GM12878 (cell line): ENCODE measurements at regions not wholly inside any gene's neighbourhood (a gene's known extent, or its start where the extent isn't known, plus 50 kb on each side); places are given as distances from the start of the nearest gene placed in this dataset.

ENCODE experiments used
- ATAC-seq: fragments of 200-7000 bp; cut with Tn5 transposase; 3 replicates; pipeline ENCODE4 v1.9.1; 2020; ENCODE audit warnings: mild to moderate bottlenecking, moderate library complexity
- BruUV-seq: library from RNA; stranded (reverse); fragments of 400-500 nt; replicated peaks from 2 replicates; lab custom pipeline; 2021; lab: Mats Ljungman, UMichigan
- CTCF ChIA-PET: fragments of 300-600 bp; sonication (Branson Sonifier 250); formaldehyde crosslinking; extraction: SDS; loops from one replicate; lab custom pipeline; 2021; ENCODE audit warnings: inconsistent platforms; lab: Yijun Ruan, JAX
- POLR2A ChIA-PET: fragments of 350-600 bp; formaldehyde crosslinking; extraction: SDS; loops from one replicate; lab custom pipeline; 2021; ENCODE audit warnings: inconsistent platforms; lab: Charles Lee
- RAD21 ChIA-PET: fragments of 300-600 bp; sonication (Branson Sonifier 250); formaldehyde crosslinking; loops from one replicate; lab custom pipeline; 2023; ENCODE audit warnings: antibody characterized with exemption; ENCODE audit not compliant: unreplicated experiment; lab: Charles Lee
- SMC1A ChIA-PET: fragments of 300-600 bp; sonication (Branson Sonifier 250); formaldehyde crosslinking; loops from one replicate; lab custom pipeline; 2023; ENCODE audit not compliant: unreplicated experiment, uncharacterized antibody; lab: Charles Lee
- DNase-seq: peaks from one replicate; pipeline ENCODE4 v3.0.0-alpha.2; 2011; ENCODE audit warnings: low read depth, low spot score
- FAIRE-seq: peaks from 3 replicates; lab custom pipeline; 2011; peaks lifted over from hg19 to GRCh38; lab: Jason Lieb, UNC
- H2AFZ ChIP-seq: 2 replicates; pipeline ENCODE4 v1.6.0; 2011; ENCODE audit warnings: low read depth, low read length, control low read depth; ENCODE audit not compliant: control insufficient read depth
- H3K27ac ChIP-seq: 2 replicates; pipeline ENCODE4 v1.5.1; 2011; ENCODE audit warnings: control low read depth; ENCODE audit not compliant: control insufficient read depth, insufficient read depth
- H3K27me3 ChIP-seq, 2 experiments: replicated peaks in 1 of 2; 2 replicates each; pipeline versions ENCODE4 v1.6.0 to v1.6.1; 2011; ENCODE audit warnings: low read length in 1 of 2; ENCODE audit not compliant: control insufficient read depth in 2 of 2, insufficient read depth in 2 of 2
- H3K36me3 ChIP-seq, 2 experiments: 2 replicates each; pipeline ENCODE4 v1.5.1; 2011; ENCODE audit warnings: low read length in 1 of 2; ENCODE audit not compliant: control insufficient read depth in 2 of 2, insufficient read depth in 2 of 2
- H3K4me1 ChIP-seq: 2 replicates; pipeline ENCODE4 v1.6.1; 2011; ENCODE audit warnings: mild to moderate bottlenecking, low read length, moderate library complexity, mixed read lengths; ENCODE audit not compliant: control insufficient read depth, insufficient read depth
- H3K4me2 ChIP-seq: 2 replicates; pipeline ENCODE4 v1.6.0; 2011; ENCODE audit warnings: control low read depth; ENCODE audit not compliant: control insufficient read depth, insufficient read depth
- H3K4me3 ChIP-seq: fragments of 200-600 bp; sonication (generic); 2 replicates; pipeline ENCODE4 v1.5.1; 2016
- H3K79me2 ChIP-seq: 2 replicates; pipeline ENCODE4 v1.6.0; 2011; ENCODE audit warnings: low read length; ENCODE audit not compliant: control insufficient read depth, insufficient read depth
- H3K9ac ChIP-seq: 2 replicates; pipeline ENCODE4 v1.8.0; 2011; ENCODE audit warnings: low read length, control low read depth, mixed read lengths; ENCODE audit not compliant: control insufficient read depth, insufficient read depth
- H3K9me3 ChIP-seq: replicated peaks from 3 replicates; pipeline ENCODE4 v1.5.1; 2011; ENCODE audit warnings: mild to moderate bottlenecking, low read length; ENCODE audit not compliant: control insufficient read depth, insufficient read depth
- H4K20me1 ChIP-seq: 2 replicates; pipeline ENCODE4 v1.6.0; 2011; ENCODE audit not compliant: control insufficient read depth, insufficient read depth
- EED ChIP-seq: sonication (generic); IDR thresholded peaks from 2 replicates; pipeline ENCODE4 v1.6.1; 2016; ENCODE audit warnings: antibody characterized with exemption, low read depth
- FOXK2 ChIP-seq: fragments of 450-650 bp; IDR thresholded peaks from 2 replicates; pipeline ENCODE4 v1.6.1; 2017; ENCODE audit warnings: mild to moderate bottlenecking, moderate library complexity
- IKZF2 ChIP-seq, 2 experiments: fragments of 450-650 bp; IDR thresholded peaks; 2 replicates each; pipeline ENCODE4 v1.6.1; 2017; ENCODE audit warnings: mild to moderate bottlenecking in 2 of 2, moderate library complexity in 2 of 2
- JUNB ChIP-seq: IDR thresholded peaks from 2 replicates; pipeline ENCODE4 v1.6.1; 2016; ENCODE audit warnings: antibody characterized with exemption, mild to moderate bottlenecking
- LARP7 ChIP-seq: fragments of 450-650 bp; IDR thresholded peaks from 2 replicates; pipeline ENCODE4 v1.6.1; 2017; ENCODE audit warnings: mild to moderate bottlenecking
- NBN ChIP-seq: fragments of 450-650 bp; IDR thresholded peaks from 2 replicates; pipeline ENCODE4 v1.6.1; 2016
- NFXL1 ChIP-seq: fragments of 450-650 bp; IDR thresholded peaks from 2 replicates; pipeline ENCODE4 v1.6.1; 2017; ENCODE audit warnings: antibody characterized with exemption, mild to moderate bottlenecking, borderline replicate concordance
- NFYB ChIP-seq: IDR thresholded peaks from 2 replicates; pipeline ENCODE4 v1.6.1; 2011; ENCODE audit warnings: low read depth, mild to moderate bottlenecking, low read length, improper control_type of control experiment, moderate library complexity; ENCODE audit not compliant: insufficient read depth
- RELA ChIP-seq: fragments of 450-650 bp; IDR thresholded peaks from 2 replicates; pipeline ENCODE4 v1.8.0; 2014; ENCODE audit warnings: borderline replicate concordance; ENCODE audit not compliant: partially characterized antibody
- SP1 ChIP-seq: IDR thresholded peaks from one replicate; pipeline ENCODE4 v1.6.1; 2011; ENCODE audit warnings: low read depth, low read length
- SUPT20H ChIP-seq: IDR thresholded peaks from 2 replicates; pipeline ENCODE4 v1.6.1; 2011; ENCODE audit warnings: low read depth, mild to moderate bottlenecking, low read length, moderate library complexity, borderline replicate concordance; ENCODE audit not compliant: control insufficient read depth
- WGBS: methylation state at CpG from one replicate; pipeline ENCODE4 v1.1.6; 2016; ENCODE audit warnings: low lambda C conversion rate; ENCODE audit not compliant: insufficient replicate concordance, insufficient coverage; ENCODE audit errors: missing lambda C conversion rate; 5-methylcytosine and 5-hydroxymethylcytosine counted together
- in situ Hi-C: fragments of 300-500 bp; cut with MboI; formaldehyde crosslinking; loops from 9 replicates; pipeline ENCODE4 v1.14.3; 2018; ENCODE audit warnings: mixed read lengths
- intact Hi-C: fragments of 100-400 bp; cut with micrococcal nuclease; formaldehyde crosslinking; loops from one replicate; pipeline ENCODE4 v1.14.2; 2022; ENCODE audit not compliant: unreplicated experiment
- TF ChIP-seq, protein P1 (sequence below): fragments of 450-650 bp; IDR thresholded peaks from 2 replicates; pipeline ENCODE4 v1.6.1; 2014; ENCODE audit warnings: mild to moderate bottlenecking
- TF ChIP-seq, protein P2 (sequence below): fragments of 450-650 bp; IDR thresholded peaks from 2 replicates; pipeline ENCODE4 v1.6.1; 2017; ENCODE audit warnings: antibody characterized with exemption, mild to moderate bottlenecking, moderate library complexity

DNA sequence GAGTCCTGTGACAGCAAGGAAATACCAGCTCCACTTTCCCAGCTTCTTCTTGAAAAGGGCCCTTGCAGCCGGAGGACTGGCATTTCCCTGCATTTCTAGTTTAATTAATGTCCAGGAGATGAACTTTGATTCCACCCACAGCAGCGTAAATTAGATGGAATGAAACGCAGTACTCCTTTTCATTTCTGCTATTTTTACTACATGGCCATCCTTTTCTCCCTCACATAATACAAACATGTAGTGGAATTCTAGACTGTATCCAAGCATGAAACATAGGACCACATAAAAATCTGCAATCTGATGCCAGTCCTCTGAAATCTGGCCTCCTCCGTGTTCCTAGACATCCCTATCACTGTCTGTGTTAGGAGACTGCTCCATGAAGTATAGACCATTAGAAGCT, 403.2 kb downstream of the NR2F2 start:
- no peaks in the 10 kb centered on the region for H3K36me3 ChIP-seq
- no peak overlapping the region for H3K9ac ChIP-seq
- RAD21 ChIA-PET = no interaction called here
- intact Hi-C loops = no loop called here
- no peak overlapping the region for H3K4me2 ChIP-seq
- H3K27ac ChIP-seq = no peak overlapping the region
- no peak overlapping the region for H3K4me3 ChIP-seq
- SMC1A ChIA-PET = no interaction called here
- CTCF ChIA-PET = interaction anchor here (0.6 to 0.8 kb wide), 2 partner anchors 14 to 33 kb away, joined by 3 read pairs; no protein-coding TSS in a partner anchor
- FAIRE-seq (no peak), ATAC-seq (no peak)
- WGBS = 19% methylated on average over 4 of the region's 4 CpGs
- no peaks in the 10 kb centered on the region for H4K20me1 ChIP-seq
- no peaks in the 10 kb centered on the region for H3K27me3 ChIP-seq
- H2AFZ ChIP-seq = no peak overlapping the region
- POLR2A ChIA-PET = no interaction called here
- no peaks in the 10 kb centered on the region for H3K4me1 ChIP-seq
- no TSS peak for BruUV-seq
- TF ChIP-seq JUNB = no peak
- no peak for TF ChIP-seq EED
- no peak for TF ChIP-seq RELA
- no peak for TF ChIP-seq LARP7
- no peak for TF ChIP-seq NFYB
- no peak for TF ChIP-seq NBN
- no peak for TF ChIP-seq NFXL1
- TF ChIP-seq FOXK2 = no peak
- TF ChIP-seq, protein P1, sequence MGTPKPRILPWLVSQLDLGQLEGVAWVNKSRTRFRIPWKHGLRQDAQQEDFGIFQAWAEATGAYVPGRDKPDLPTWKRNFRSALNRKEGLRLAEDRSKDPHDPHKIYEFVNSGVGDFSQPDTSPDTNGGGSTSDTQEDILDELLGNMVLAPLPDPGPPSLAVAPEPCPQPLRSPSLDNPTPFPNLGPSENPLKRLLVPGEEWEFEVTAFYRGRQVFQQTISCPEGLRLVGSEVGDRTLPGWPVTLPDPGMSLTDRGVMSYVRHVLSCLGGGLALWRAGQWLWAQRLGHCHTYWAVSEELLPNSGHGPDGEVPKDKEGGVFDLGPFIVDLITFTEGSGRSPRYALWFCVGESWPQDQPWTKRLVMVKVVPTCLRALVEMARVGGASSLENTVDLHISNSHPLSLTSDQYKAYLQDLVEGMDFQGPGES = no peak
- TF ChIP-seq SUPT20H = no peak
- no peak for TF ChIP-seq SP1
- TF ChIP-seq, protein P2, sequence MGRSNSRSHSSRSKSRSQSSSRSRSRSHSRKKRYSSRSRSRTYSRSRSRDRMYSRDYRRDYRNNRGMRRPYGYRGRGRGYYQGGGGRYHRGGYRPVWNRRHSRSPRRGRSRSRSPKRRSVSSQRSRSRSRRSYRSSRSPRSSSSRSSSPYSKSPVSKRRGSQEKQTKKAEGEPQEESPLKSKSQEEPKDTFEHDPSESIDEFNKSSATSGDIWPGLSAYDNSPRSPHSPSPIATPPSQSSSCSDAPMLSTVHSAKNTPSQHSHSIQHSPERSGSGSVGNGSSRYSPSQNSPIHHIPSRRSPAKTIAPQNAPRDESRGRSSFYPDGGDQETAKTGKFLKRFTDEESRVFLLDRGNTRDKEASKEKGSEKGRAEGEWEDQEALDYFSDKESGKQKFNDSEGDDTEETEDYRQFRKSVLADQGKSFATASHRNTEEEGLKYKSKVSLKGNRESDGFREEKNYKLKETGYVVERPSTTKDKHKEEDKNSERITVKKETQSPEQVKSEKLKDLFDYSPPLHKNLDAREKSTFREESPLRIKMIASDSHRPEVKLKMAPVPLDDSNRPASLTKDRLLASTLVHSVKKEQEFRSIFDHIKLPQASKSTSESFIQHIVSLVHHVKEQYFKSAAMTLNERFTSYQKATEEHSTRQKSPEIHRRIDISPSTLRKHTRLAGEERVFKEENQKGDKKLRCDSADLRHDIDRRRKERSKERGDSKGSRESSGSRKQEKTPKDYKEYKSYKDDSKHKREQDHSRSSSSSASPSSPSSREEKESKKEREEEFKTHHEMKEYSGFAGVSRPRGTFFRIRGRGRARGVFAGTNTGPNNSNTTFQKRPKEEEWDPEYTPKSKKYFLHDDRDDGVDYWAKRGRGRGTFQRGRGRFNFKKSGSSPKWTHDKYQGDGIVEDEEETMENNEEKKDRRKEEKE = no peak
- no peak for TF ChIP-seq IKZF2 (IDR thresholded peaks at IDR 0.05)
- TF ChIP-seq, all 136 proteins: peak for 0
- no peaks in the 10 kb centered on the region for H3K79me2 ChIP-seq
- H3K9me3 ChIP-seq = no peaks in the 10 kb centered on the region
- in situ Hi-C loops = no loop called here
- no peak for DNase-seq
